HG02798 (cell line): ENCODE measurements at regions not wholly inside any gene's neighbourhood (a gene's known extent, or its start where the extent isn't known, plus 50 kb on each side); places are given as distances from the start of the nearest gene placed in this dataset.

Source experiments
- ATAC-seq: cut with Tn5 transposase; IDR thresholded peaks from one replicate; pipeline ENCODE4 v1.9.1; 2021; ENCODE audit warnings: mild to moderate bottlenecking; ENCODE audit not compliant: unreplicated experiment, poor library complexity

DNA sequence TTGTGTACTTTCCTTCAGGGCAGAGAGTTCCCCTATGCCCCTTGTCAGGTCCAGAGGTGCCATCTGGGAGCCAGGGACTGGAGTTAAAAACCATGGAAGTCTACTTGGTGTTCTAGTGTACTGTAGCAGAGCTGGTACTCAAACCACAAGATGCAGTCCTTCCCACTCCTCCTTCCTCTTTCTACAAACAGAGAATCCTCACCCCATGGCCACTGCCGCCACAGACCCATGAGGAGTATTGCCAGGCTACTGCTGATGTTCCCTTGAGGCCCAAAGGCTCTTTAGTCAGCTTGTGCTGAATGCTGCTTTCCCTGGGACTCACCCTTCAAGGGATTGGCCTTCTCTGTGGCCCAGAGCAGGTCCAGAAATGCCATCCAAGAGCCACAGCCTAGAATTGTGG is 229.2 kb upstream of the ZPLD1 start:
- ATAC-seq = no peak

DNA sequence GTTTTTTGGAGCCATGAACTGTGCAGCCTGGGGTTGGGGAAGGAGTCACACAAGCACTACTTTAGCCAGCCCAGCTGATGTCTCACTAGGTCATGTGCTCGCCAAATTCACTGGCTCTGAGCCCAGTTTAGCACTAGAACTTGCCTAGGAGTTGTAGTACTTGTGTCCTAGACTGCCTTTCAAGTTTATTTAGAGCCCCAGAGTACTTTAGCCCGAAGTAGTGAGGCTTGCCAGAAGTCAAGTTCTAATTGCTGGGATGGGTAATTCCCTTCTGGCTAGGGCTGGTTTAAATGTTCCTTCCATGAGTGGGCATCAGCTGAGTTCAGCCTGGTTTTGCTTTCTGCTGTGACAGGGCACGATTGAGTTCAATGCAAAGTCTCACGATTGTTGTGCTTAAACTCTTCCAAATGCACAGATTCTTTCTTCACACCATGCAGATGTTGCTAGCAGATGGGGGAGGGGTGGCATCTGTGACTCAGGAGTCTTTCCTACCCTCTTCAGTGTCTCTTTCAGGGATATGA is 228.2 kb upstream of the ZPLD1 start:
- no peak for ATAC-seq

DNA sequence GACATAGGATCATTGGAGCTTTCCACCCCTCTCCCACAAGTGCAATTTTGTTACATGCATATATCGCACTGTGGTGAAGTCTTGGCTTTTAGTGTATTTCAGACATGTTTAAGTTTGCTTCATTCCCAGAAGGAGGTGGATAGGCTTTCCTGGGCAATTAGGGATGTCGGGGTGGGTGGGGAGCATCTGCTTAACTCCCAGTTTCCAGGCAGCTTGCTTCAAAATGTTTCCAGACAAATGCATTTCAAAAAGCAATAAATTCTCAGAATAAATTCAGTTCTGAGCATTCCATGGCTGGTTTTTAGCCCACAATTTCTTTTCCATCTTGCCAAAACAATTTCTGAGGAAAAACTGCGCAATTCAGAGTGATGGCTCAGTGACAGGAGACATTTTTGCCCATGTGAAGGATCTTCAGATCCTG is 227.7 kb upstream of the ZPLD1 start:
- no peak for ATAC-seq

DNA sequence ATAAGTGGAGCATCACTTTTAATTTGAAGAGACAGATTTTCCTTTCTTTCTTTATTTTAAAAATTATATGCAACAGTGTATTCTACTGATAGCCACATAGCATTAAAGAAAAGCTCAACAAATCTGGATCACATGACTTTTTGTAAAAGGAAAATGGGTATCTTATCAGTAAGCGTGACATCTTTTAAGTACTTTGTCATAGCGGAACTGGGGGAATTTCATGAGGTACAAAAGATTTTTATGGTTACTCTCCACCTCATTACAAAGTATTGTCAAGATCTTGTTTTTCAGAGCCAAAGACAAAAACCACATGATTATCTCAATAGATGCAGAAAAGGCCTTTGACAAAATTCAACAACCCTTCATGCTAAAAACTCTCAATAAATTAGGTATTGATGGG is 219.6 kb upstream of the ZPLD1 start:
- no peak for ATAC-seq

DNA sequence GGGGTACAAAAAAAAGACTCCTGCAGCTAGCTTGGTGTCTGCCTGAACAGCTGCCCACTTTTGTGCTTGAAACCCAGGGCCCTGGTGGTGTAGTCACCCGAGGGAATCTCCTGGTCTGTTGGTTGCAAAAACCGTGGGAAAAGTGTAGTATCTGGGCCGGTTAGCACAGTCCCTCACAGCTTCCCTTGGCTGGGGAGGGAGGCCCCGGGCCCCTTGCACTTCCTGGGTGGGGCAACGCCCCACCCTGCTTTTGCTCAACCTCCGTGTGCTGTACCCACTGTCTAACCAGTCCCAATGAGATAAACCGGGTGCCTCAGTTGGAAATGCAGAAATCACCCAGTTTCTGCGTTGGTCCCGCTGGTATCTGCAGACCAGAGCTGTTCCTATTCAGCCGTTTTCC is 211.7 kb upstream of the ZPLD1 start:
- ATAC-seq = no peak

DNA sequence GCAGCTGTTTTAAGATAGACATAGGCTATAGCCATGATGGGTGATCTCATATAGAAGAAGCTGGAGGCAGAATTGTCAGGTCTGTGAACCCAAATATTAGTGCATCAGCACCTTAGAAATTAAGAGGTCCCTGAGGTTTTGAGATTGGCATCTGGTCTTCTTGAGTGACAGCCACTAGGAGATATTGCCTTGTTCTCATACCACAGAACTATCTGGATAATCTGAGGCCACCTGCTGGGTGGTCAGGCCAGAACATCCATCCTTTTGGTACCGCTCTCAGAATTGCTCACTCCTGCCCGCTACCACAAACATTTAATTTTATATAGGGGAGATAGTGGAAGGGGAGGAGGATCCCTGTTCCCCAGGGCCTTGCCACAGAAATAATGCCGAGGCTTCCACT is 210.6 kb upstream of the ZPLD1 start:
- ATAC-seq = peak; percentile 37

DNA sequence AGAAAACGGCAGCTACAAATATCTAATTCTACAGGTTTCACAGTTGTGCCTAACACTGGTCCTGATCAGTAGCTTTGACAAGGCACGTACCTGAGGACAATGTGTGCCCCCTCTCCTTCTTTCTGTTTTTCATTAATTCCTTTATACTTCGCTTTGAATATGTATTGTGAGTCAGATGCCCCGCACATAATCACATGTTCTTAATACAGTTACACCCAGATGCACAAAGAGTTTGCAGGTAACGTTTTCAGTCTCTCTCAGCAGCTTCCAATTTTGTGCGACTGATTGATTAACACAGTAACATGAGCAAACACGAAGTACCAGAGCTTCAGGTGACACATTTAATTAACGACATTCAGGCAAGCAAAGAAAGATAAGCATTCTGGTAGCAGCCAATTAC is 209.8 kb upstream of the ZPLD1 start:
- no peak for ATAC-seq

DNA sequence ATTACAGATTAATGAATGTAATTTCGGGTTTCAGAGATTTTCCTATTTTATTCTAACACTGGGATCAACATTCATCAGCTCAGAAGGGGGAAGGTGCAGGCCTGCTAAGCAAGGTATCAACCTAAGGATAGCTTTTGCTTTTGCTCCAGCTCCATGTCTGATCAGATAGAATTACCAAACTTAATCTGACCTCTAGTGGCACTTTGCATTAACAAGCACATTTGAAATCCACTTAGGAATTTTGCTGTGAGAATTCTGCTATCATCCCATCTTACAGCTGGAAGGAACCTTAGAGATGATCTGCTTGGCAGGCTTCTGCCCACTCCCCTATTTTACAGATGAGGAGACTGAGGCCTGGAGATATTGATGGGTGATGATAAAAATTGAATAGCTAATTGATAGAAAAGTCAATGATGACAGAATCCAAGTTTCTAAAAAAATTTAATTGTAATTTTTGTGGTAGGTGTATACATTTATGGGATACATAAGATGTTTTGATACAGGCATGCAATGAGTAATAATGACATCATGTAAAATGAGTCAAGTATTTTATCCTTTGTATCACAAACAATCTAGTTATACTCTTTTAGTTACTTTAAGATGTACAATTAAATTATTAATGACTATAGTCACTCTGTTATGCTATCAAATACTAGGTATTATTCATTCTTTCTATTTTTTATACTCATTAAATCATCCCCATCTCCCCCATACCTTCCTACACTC is 209.2 kb upstream of the ZPLD1 start:
- peak; percentile 62 for ATAC-seq

DNA sequence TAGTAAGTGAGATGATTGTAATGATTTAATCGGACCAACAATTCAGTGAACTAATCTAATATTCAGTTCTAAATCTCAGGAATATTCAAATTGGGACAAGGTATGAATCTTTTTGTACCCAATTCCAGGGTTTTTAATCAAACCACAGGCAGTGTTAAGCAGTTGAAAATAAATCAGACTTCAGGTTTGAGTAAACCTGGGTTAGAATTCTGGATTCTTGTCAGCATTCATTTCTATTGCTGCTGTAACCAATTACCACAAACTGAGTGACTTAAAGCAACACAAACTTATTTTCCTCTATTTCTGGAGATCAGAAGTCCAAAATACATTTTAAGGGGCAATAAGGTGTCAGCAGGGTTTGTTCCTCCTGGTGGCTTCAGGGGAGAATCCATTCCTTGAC is 208.4 kb upstream of the ZPLD1 start:
- ATAC-seq = no peak

DNA sequence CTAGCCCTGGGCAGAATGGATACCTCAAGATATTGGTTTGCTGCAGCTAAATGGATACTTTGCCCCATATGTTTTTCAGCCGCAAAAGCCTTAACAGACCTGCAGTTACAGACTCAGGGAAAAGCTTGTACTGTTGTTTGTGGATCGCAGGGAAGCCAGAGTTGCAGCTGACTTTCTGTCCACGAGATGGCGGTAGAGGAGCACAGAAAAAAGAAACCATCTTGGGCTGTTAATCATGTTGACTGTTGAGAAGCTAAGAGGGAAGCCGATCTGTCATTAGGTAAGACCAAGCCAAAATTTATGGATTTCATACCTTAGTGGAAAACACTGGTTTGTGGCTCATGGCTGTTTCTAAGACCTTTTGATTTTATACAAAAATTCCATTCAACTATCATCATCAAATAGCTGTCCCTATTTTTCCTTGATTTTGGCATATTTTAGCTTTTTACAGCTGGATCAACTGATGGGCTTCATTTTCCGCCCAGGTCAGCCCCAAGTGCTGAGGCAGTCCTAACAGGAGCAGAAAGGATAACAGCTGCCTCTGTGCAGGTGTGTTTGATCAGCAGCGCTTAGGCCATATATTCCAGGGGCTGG is 205.7 kb upstream of the ZPLD1 start:
- peak; percentile 62 for ATAC-seq

DNA sequence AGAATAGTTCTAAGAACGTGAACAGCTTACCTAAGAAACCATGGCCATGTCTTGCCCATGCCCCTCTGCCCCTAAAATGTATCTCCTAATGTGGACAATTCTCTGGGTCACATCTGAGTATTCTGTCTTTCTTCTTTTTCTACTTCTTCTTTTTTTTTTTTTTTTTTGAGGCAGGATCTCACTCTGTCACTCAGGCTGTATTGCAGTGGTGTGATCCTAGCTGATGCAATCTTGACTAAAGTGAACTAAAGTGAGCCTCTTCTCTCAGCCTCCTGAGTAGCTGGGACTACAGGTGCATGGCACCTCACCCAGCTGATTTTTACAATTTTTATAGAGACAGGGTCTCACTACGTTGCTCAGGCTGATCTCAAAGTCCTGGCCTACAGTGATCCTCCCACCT is 204.8 kb upstream of the ZPLD1 start:
- no peak for ATAC-seq

DNA sequence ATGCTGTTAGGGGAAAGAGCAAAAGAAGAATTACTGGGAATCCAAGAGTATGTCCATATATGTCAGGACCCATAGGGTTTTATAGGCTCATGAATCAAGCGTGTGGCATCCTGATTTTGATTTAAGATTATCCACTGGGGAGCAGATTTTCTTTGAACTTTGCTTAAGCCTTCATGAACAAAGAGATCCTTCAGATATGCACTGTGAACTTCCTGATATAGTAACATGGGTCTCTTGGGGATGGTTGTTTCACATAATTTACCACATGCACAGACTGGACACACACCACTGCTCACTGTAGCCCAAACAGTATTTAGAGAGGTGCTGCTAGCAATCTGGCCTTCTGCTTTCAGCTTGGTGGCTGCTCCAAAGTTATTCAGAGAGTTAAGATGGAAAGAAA is 200.9 kb upstream of the ZPLD1 start:
- ATAC-seq = peak; percentile 87

DNA sequence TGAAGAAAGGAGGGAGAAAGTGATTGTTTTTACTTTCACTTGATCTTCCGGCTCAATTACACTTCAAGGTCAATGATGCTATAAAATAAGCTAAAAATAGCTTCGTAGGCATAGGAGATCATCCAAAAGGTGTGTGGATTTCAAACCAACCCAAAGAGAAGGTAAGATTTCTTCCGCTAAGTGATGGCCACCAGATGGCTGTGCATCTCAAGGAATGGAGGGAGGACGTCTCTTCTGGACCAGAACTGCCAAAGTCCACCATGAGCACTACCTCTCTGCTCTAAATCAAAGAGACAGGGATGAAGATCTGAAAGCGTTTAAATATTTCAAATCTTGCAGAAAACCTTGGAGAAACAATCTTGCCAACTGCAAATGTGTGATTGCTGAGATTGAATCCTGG is 199.1 kb upstream of the ZPLD1 start:
- peak; percentile 34 for ATAC-seq

DNA sequence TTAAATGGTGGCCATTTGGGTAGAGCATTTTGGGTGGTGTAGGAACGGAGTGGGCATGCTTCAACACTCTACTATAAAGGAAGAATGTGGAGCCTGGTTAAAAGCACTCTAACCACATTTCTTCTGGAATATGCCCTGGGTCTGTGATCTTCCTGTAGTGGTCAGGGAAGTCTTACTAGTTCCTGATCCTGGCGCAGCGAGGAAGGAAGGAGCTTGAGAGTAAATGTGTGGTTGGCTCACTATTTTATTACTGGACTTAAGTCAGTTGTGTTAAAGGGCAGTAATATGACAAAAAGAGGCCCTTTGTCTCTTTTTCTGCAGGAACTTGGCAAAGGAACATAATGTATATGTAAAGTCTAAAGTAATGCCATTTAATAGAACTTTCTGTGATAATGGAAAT is 197.6 kb upstream of the ZPLD1 start:
- no peak for ATAC-seq

DNA sequence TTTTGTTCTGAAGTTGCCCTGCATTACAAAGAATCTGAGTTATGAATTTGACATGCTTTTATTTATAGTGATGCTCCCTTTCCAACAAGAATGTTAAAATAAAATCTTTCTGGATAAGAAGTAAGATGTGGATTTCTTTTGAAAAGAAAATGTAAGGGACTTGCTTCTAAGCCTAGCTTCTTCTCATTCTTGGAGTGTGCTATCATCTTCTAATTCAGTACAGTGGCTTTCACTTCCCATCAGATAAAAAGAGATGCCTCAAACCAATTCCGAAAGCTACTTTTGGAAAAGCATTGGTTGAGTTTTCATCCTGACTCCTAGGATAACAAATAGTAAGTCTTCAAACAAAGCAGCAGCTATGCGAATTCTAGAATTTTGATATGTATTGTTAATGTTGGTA is 197.0 kb upstream of the ZPLD1 start:
- ATAC-seq = no peak

DNA sequence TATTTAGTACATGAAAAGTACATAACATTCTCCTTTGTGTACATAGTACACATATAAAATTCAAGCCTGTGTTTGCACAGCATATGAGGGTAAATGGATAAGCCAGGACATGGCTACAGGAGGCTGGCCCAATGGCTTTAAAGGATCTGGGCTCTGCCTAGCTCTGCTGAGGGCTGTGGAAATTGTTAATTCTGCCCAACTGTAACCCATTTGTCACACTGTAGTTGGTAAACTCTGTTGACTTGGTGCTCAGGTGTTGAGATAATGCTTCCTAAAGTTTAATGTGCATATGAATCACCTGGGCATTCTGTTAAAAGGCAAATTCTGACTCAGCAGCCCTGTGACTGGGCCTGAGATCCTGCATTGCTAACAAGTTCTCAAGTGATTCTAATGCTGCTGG is 196.5 kb upstream of the ZPLD1 start:
- ATAC-seq = no peak

DNA sequence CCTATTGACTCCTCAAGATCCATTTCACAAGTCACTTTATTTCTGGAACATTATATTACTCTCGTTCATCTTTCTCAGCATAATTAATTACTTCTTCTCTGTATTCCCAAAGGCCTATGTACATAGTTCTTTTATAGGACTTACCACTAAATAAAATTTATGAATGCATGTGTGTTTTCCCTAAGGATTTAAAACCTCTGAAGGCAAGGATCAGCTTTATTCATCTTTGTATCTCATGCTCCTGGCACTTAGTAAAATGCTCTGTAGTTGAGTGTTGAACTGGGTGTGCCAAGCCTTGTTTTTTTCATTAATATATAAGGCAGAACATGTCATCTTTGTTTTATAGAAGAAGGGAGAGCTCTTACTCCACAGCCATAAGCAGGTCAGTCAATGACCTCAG is 194.1 kb upstream of the ZPLD1 start:
- no peak for ATAC-seq

DNA sequence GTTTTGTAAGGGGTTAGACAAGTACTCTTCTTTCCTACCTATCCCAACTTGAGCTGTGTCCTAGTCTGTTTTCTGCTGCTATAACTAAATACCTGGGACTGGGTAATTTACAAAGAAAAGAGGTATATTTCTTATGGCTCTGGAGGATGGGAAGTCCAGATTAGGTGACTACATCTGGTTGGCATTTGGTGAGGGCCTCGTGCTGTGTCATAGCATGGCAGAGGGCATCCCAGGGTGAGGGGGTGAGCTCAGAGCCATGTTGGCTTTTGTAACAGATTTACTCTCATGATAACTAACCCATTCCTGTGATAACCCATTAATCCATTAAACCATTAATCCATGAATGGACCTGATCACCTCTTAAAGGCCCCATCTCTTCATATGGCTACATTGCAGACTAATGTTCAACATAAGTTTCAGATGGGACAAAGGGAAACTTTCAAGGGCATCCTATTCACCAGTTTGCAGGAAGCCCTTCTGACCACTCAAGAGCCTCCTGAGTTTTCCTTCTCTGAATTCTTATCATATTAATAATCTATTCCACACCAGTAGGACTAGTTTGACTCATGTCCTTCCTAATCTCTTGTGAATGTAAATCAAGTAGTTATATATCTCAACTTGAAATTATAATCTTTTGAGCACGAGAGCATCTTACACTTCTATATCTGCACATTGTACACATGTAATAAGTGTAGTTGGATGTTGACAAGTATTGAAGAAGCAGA is 185.7 kb upstream of the ZPLD1 start:
- ATAC-seq = no peak

DNA sequence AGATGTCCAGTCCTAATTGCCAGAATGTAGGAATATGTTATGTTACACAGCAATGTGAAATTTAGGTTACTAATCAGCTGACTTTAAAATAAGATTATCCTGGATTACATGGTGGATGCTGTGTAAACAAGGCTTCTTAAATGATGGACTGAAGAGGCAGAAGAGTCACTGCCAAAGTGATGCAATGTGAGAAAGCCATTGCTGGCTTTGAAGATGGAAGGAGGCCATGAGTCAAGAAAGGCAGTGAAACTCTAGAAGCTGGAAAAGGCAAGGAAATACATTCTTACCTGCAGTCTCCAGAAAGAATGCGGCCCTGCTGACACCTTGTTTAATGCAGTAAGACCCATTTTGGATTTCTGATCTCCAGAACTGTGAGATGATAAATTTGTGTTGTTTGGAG is 179.1 kb upstream of the ZPLD1 start:
- no peak for ATAC-seq

DNA sequence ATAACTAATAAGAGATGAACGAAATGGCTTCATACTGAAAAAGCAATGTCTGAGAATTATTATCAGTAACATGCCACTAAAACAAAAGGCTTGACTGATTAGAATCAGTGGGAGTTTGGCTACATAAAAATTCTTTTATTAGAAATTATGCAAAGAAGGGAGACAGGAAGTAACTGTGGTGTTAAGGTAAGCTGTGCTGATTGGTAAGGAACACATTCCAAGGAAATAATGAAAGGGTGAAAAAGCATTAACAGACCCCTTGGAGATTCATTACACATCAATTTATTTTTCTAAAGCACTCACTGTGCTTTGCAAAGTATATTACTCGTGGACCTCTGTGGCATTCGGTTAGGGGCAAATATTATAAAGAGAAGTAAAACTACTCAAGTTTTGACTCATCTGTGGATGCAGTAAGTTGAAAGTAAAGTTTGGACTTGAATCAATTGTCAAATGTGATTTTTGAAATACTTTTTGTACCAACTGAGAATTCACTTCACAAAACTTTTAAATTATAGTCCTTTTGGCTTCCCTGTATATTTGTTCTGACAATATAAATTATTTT is 176.1 kb upstream of the ZPLD1 start:
- peak; percentile 68 for ATAC-seq

DNA sequence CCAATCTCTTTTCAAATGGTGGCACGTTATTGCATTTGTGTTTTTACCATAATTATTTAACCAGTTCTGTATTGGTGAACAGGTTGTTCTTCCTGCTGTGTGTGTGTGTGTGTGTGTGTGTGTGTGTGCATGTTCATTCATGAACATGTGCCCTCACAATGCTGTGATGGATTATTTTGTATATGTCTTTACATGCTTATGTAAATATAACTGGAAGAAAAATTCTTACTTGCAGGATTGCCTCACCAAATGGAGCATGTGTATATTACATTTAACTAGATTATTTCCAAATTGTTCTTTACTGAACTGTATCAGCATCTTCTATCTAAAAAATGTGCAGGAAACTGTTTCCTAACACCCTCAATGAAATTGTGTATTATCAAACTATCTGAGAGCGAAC is 175.2 kb upstream of the ZPLD1 start:
- no peak for ATAC-seq
